RWPE1 (cell line): ENCODE measurements at regions not wholly inside any gene's neighbourhood (a gene's known extent, or its start where the extent isn't known, plus 50 kb on each side); places are given as distances from the start of the nearest gene placed in this dataset.
"Not testable (repeated sequence)": the region's sequence is repeated elsewhere in the genome, so short reads cannot be mapped to it uniquely, and the experiment has no call there.

Source experiments
- CTCF ChIA-PET: fragments of 350-600 bp; sonication (Branson Sonifier 250); formaldehyde crosslinking; extraction: SDS; loops from one replicate; lab custom pipeline; 2021; lab: Yijun Ruan, JAX
- POLR2A ChIA-PET: fragments of 400-600 bp; formaldehyde crosslinking; extraction: SDS; loops from one replicate; lab custom pipeline; 2020; ENCODE audit warnings: antibody characterized with exemption; ENCODE audit not compliant: low non-redundant PET; lab: Yijun Ruan, JAX
- DNase-seq: peaks from one replicate; pipeline ENCODE4 v3.0.0; 2012; ENCODE audit warnings: low spot score
- H3K27ac ChIP-seq: fragments of 450-650 bp; 2 replicates; pipeline ENCODE4 v1.5.1; 2017
- TF ChIP-seq, protein P1 (sequence below): fragments of 450-650 bp; conservative IDR thresholded peaks from 2 replicates; pipeline ENCODE4 v1.5.1; 2017; ENCODE audit warnings: low read depth, mild to moderate bottlenecking

DNA sequence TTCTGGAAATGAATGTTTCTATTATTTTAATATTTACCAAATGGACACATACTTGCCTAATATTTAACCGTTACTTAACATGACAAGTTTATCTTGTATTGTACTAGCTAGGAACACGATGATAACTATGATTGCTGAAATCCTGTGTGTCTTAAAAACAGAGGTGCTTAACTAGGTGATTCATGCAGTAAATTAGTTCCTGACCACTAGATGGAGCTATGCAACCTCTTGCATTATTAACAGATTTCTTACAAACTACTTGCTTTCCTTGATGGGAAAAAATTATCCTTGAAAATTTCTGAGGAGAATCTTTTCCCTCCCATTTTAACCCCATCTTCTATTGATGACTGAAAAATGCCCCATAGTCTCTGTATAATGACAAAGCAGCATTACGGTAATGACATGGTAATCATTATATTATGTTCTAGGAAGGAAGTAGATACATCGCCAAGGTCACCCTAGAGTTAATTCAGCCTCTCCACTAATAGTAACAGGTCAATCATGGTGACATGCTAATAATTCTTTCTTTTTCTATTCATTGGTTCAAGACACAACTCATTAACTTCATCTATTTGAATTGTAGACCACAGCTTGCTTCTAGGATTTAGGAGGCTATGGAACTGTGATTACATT lies 844.2 kb downstream of the RAPGEF2 start:
- no peak overlapping the region for H3K27ac ChIP-seq
- POLR2A ChIA-PET, result no interaction called here
- CTCF ChIA-PET, result interaction anchor here (0.5 to 1.0 kb wide), 3 partner anchors 9 to 733 kb away, joined by 3 to 4 read pairs (median 3); no protein-coding TSS in a partner anchor
- TF ChIP-seq, protein P1, sequence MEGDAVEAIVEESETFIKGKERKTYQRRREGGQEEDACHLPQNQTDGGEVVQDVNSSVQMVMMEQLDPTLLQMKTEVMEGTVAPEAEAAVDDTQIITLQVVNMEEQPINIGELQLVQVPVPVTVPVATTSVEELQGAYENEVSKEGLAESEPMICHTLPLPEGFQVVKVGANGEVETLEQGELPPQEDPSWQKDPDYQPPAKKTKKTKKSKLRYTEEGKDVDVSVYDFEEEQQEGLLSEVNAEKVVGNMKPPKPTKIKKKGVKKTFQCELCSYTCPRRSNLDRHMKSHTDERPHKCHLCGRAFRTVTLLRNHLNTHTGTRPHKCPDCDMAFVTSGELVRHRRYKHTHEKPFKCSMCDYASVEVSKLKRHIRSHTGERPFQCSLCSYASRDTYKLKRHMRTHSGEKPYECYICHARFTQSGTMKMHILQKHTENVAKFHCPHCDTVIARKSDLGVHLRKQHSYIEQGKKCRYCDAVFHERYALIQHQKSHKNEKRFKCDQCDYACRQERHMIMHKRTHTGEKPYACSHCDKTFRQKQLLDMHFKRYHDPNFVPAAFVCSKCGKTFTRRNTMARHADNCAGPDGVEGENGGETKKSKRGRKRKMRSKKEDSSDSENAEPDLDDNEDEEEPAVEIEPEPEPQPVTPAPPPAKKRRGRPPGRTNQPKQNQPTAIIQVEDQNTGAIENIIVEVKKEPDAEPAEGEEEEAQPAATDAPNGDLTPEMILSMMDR, result peak; percentile 87
- DNase-seq, result peak; percentile 20

DNA sequence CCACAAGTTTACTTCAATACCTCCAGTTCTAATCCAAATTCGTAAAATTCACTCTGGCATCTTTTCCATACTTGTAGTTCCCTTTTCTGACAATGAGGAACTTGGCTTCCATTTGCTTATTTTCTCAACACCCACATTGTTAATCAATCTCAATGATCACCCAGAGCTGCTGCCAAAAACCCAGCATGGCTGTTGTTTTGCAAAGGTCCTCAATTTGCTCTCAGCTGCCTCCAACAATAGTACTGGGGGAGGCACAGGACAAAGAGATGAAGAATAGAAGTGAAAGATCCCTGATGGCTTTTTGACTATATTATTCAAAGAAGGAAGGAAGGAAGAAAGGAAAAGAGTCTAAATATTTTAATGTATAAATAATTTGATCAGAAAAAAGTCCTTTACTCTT lies 847.8 kb downstream of the RAPGEF2 start:
- TF ChIP-seq, protein P1, result no peak
- POLR2A ChIA-PET, result no interaction called here
- no peak for DNase-seq
- H3K27ac ChIP-seq, result no peak overlapping the region
- CTCF ChIA-PET, result interaction anchor here (0.7 kb wide), 1 partner anchor 361 kb away, joined by 4 read pairs; no protein-coding TSS in a partner anchor

DNA sequence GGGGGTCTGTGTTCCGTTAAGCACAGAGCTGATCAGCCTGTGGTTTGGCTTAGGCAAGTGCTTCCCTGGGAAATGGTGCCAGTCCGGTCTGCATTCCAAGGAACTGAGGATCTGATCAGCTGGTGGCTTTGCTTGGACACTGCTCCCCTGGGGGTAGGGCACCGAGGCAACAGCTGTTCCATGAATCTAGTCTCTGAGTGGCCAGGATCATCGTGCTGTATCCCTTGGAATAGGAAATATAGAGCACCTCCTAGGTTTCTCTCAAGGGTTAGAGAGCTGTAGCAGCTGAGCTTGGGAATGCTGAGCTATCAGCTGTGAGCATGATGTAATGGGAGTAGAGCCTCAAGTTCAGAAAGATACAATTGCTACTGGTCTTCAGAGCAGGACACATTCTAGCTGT lies 863.9 kb downstream of the RAPGEF2 start:
- no peak overlapping the region for H3K27ac ChIP-seq
- ChIA-PET CTCF (no interaction called here), POLR2A (no interaction called here)
- DNase-seq, result no peak
- TF ChIP-seq, protein P1, result no peak

DNA sequence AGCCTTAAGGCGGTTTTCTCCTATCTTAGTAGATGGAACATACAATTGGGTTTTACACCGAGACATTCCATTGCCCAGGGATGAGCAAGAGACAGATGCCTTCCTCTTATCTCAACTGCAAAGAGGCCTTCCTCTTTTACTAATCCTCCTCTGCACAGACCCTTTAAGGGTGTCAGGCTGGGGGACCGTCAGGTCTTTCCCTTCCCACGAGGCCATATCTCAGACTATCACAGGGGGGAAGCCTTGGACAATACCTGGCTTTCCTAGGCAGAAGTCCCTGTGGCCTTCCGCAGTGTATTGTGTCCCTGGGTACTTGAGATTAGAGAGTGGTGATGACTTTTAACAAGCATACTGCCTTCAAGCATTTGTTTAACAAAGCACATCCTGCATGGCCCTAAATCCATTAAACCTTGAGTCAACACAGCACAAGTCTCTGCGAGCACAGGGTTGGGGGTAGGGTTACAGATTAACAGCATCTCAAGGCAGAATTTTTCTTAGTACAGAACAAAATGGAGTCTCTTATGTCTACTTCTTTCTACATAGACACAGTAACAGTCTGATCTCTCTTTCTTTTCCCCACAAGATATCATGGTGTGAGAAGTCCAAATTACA lies 874.1 kb downstream of the RAPGEF2 start:
- DNase-seq, POLR2A ChIA-PET, H3K27ac ChIP-seq, CTCF ChIA-PET: not testable (repeated sequence)

DNA sequence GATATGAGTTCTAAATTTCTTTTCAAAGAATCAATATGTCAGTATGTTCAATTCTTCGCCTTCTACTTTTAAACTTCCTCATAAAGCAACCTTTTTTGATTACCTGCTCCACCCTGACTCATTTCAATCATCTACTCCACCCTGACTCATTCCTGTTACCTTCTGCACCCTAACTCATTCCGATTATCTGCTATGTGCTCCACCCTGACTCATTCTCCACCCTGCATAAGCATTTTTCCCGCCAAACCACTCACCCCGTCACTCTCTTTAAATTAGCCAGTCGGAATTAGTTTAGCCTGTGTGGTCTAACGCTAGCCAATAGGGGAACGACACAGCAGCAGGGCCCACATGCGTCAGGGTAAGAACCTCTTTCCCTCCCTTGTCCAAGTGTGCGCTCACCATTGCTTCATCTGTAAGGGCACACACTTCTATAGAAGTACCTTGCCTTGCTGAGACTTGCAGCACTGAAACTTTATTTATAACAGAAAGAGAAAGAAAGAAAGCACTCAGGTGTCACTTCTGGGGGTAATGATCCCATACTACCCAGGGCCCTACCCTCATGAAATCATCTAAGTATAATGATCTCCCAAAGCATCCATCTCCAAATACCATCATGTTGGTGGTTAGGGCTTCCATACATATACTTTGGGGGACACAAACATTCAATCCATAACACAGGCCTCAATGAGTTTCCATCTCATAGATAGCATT lies 875.2 kb downstream of the RAPGEF2 start:
- H3K27ac ChIP-seq, result no peak overlapping the region
- no peak for DNase-seq
- CTCF ChIA-PET, result no interaction called here
- POLR2A ChIA-PET, result no interaction called here
- TF ChIP-seq, protein P1, result no peak

DNA sequence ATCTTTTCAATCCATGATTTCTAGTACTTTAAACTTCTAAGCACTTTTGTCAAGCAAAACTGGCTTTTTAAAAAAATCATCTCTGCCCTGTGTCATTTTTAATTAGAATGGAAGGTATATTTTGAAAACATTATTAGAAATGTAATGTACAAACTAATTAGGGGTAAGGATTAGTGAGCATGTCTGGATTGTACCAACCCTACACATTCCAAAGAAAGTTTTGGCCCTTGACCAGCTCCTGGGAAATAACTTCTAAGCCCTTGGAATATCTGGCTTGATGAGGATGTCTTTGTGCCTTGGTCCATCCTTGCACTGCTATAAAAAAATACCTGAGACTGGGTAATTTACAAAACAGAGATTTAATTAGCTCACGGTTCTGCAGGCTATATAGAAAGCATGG lies 876.5 kb downstream of the RAPGEF2 start:
- no peak overlapping the region for H3K27ac ChIP-seq
- DNase-seq, result no peak
- ChIA-PET POLR2A (no interaction called here), CTCF (no interaction called here)
- TF ChIP-seq, protein P1, result no peak
